CD8-positive, alpha-beta memory T cell (primary cell): ENCODE measurements at regions not wholly inside any gene's neighbourhood (a gene's known extent, or its start where the extent isn't known, plus 50 kb on each side); places are given as distances from the start of the nearest gene placed in this dataset.

Source experiments
- CTCF ChIA-PET: fragments of 350-600 bp; sonication (Branson Sonifier 250); formaldehyde crosslinking; loops from one replicate; lab custom pipeline; 2021; ENCODE audit warnings: antibody characterized with exemption; lab: Charles Lee
- POLR2A ChIA-PET: fragments of 350-600 bp; sonication (Branson Sonifier 250); formaldehyde crosslinking; loops from one replicate; lab custom pipeline; 2021; ENCODE audit warnings: antibody characterized with exemption; lab: Charles Lee
- DNase-seq, 5 donors: peaks; one replicate each; pipeline versions ENCODE4 v3.0.0 to v3.0.0-alpha.2; 2020 to 2022; ENCODE audit warnings: mixed read lengths in 1 of 5
- H3K27ac ChIP-seq: one replicate; pipeline ENCODE4 v1.7.0; 2013; ENCODE audit warnings: low read depth, mild to moderate bottlenecking, low read length, moderate library complexity
- H3K27me3 ChIP-seq: 2 replicates; pipeline ENCODE4 v1.7.0; 2013; ENCODE audit warnings: low read length, mild to moderate bottlenecking; ENCODE audit not compliant: insufficient read depth, poor library complexity, severe bottlenecking
- H3K36me3 ChIP-seq: 2 replicates; pipeline ENCODE4 v1.7.0; 2013; ENCODE audit warnings: mild to moderate bottlenecking, low read length, moderate library complexity; ENCODE audit not compliant: insufficient read depth
- H3K4me1 ChIP-seq: 2 replicates; pipeline ENCODE4 v1.7.0; 2013; ENCODE audit warnings: mild to moderate bottlenecking, low read length, moderate library complexity; ENCODE audit not compliant: insufficient read depth
- H3K4me3 ChIP-seq: 2 replicates; pipeline ENCODE4 v1.7.0; 2013; ENCODE audit warnings: mild to moderate bottlenecking, low read length
- H3K9me3 ChIP-seq: 2 replicates; pipeline ENCODE4 v1.7.0; 2013; ENCODE audit warnings: mild to moderate bottlenecking, low read length
- H3K27ac Mint-ChIP-seq, 8 donors: one replicate each; pipeline ENCODE4 v1.8.0; 2020 to 2021; ENCODE audit warnings: mixed read lengths in 8 of 8, mild to moderate bottlenecking in 6 of 8, inconsistent platforms in 3 of 8, moderate library complexity in 3 of 8
- H3K27me3 Mint-ChIP-seq, 2 donors: one replicate each; pipeline ENCODE4 v1.8.0; 2020 to 2021; ENCODE audit warnings: mixed read lengths in 2 of 2, mild to moderate bottlenecking in 1 of 2, moderate library complexity in 1 of 2
- H3K36me3 Mint-ChIP-seq, 3 donors: one replicate each; pipeline ENCODE4 v1.8.0; 2020 to 2021; ENCODE audit warnings: mixed read lengths in 3 of 3, inconsistent platforms in 1 of 3, mild to moderate bottlenecking in 1 of 3
- H3K4me1 Mint-ChIP-seq, 3 donors: one replicate each; pipeline ENCODE4 v1.8.0; 2020 to 2021; ENCODE audit warnings: mixed read lengths in 3 of 3, inconsistent platforms in 1 of 3, mild to moderate bottlenecking in 1 of 3
- H3K4me3 Mint-ChIP-seq, 7 donors: one replicate each; pipeline ENCODE4 v1.8.0; 2020 to 2021; ENCODE audit warnings: mixed read lengths in 7 of 7, mild to moderate bottlenecking in 6 of 7, moderate library complexity in 4 of 7, inconsistent platforms in 2 of 7
- H3K9me3 Mint-ChIP-seq, 5 donors: one replicate each; pipeline ENCODE4 v1.8.0; 2020 to 2022; ENCODE audit warnings: mixed read lengths in 5 of 5, mild to moderate bottlenecking in 3 of 5, moderate library complexity in 2 of 5, inconsistent platforms in 1 of 5

DNA sequence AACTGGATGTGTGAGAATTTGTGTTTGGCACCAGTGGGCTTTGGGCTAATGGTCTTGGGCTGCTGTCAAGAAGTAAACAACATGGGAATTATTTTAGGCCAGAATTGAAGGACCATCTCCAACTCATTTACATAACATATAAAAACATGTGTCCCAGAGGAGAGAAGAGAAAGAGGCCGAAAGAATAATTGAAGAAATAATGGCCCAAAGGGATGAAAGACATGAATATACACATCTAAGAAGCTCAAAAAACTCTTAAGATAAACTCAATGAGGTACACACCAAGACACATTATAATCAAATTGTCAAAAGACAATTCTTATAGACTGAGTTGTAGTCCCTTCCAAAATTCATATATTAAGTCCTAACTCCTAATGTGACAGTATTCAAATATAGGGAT lies 56.1 kb upstream of the SCAF11 start:
- peaks cover 0 to 17% (median 1%) of the 10 kb centered on the region in 3 donors for H3K36me3 Mint-ChIP-seq
- H3K4me1 Mint-ChIP-seq, result no peaks in the 10 kb centered on the region
- ChIA-PET POLR2A (no interaction called here), CTCF (no interaction called here)
- H3K4me3 Mint-ChIP-seq, result no peak overlapping the region
- no peaks in the 10 kb centered on the region for H3K27me3 ChIP-seq
- H3K27me3 Mint-ChIP-seq, result peaks cover 18 to 41% of the 10 kb centered on the region in 2 donors
- no peaks in the 10 kb centered on the region for H3K9me3 ChIP-seq
- peaks cover 19 to 45% (median 38%) of the 10 kb centered on the region in 5 donors for H3K9me3 Mint-ChIP-seq
- no peak for DNase-seq
- no peaks in the 10 kb centered on the region for H3K36me3 ChIP-seq
- no peak overlapping the region for H3K27ac ChIP-seq
- no peak overlapping the region for H3K27ac Mint-ChIP-seq
- H3K4me1 ChIP-seq, result no peaks in the 10 kb centered on the region
- no peak overlapping the region for H3K4me3 ChIP-seq

DNA sequence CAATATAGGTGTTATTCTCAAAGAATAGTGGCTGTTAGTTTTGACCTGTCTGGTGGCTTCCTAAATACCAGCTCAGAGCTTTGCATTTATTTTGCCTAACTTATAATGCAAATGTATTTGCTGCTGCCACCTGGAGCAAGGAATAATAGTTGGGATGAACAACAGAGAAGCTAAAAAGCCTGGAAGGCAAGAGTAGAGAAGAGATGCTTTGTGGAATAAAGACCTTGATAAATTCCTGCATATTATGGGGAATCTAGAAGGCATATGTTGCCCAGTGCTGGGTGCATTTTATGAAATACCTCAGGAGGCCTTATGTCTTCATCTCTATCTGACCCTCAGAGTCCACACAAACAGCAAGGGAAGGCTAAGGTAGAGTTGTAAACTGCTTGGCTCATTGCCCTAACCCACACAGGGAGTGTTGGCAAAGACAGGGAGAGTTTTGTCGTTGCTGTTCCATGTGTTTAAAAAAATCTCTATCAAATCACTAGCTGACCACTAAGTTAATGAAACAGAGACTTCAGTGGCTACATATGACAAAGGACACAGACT lies 53.7 kb upstream of the SCAF11 start:
- Histone ChIP-seq H3K27ac (no peak overlapping the region), H3K4me3 (no peak overlapping the region), H3K4me1 (no peaks in the 10 kb centered on the region), H3K27me3 (no peaks in the 10 kb centered on the region), H3K36me3 (no peaks in the 10 kb centered on the region), H3K9me3 (no peaks in the 10 kb centered on the region)
- H3K27me3 Mint-ChIP-seq, result peaks cover 16 to 43% of the 10 kb centered on the region in 2 donors
- H3K36me3 Mint-ChIP-seq, result peaks cover 0 to 15% (median 0%) of the 10 kb centered on the region in 3 donors
- peak overlapping the region in 1 of 8 donors; percentile 51 for H3K27ac Mint-ChIP-seq
- H3K4me3 Mint-ChIP-seq, result no peak overlapping the region
- H3K4me1 Mint-ChIP-seq, result no peaks in the 10 kb centered on the region
- H3K9me3 Mint-ChIP-seq, result peaks cover 5 to 32% (median 28%) of the 10 kb centered on the region in 5 donors
- ChIA-PET POLR2A (no interaction called here), CTCF (no interaction called here)
- DNase-seq, result no peak
